Gastroesophageal sphincter (tissue), 3 donors: ENCODE measurements at regions not wholly inside any gene's neighbourhood (a gene's known extent, or its start where the extent isn't known, plus 50 kb on each side); places are given as distances from the start of the nearest gene placed in this dataset.

Experiments used
- CTCF ChIP-seq, 4 experiments: fragments of 200-600 bp in 2 of 4; fragments of 450-650 bp in 2 of 4; sonication (generic) in 1 of 4; IDR thresholded peaks; one replicate each; pipeline ENCODE4 v1.5.1; 2017 to 2019; ENCODE audit warnings: antibody characterized with exemption in 4 of 4, mild to moderate bottlenecking in 2 of 4, moderate library complexity in 2 of 4
- EP300 ChIP-seq: sonication (generic); formaldehyde crosslinking; IDR thresholded peaks from one replicate; pipeline ENCODE4 v1.6.1; 2017; ENCODE audit warnings: antibody characterized with exemption, mild to moderate bottlenecking
- POLR2A ChIP-seq, 2 donors: fragments of 450-650 bp; IDR thresholded peaks; one replicate each; pipeline ENCODE4 v1.6.1; 2017; ENCODE audit warnings: antibody characterized with exemption in 2 of 2, mild to moderate bottlenecking in 2 of 2, moderate library complexity in 1 of 2
- POLR2AphosphoS5 ChIP-seq: sonication (generic); formaldehyde crosslinking; IDR thresholded peaks from one replicate; pipeline ENCODE4 v1.6.1; 2017; ENCODE audit warnings: antibody characterized with exemption

GRCh38 chr15:96720656-96721055, 390.2 kb downstream of the NR2F2 start:
- TF ChIP-seq CTCF (IDR thresholded peaks at IDR 0.05) = no peak
- no peak for TF ChIP-seq POLR2AphosphoS5
- no peak for TF ChIP-seq EP300
- no peak for TF ChIP-seq POLR2A (IDR thresholded peaks at IDR 0.05)
